ENCODE measurements at regions not wholly inside any gene's neighbourhood (a gene's known extent, or its start where the extent isn't known, plus 50 kb on each side); places are given as distances from the start of the nearest gene placed in this dataset.

- no peak overlapping the region for H3K4me2 ChIP-seq
- TF ChIP-seq CTCF (IDR thresholded peaks at IDR 0.05; ENCODE audit: poor library complexity), result no peak
- TF ChIP-seq EZH2phosphoT487 (IDR thresholded peaks at IDR 0.05; ENCODE audit: low read depth, severe bottlenecking, unreplicated experiment), result no peak
- TF ChIP-seq EZH2 (IDR thresholded peaks at IDR 0.05; ENCODE audit: borderline replicate concordance), result no peak
- H2AFZ ChIP-seq, result no peak overlapping the region
- H3K9me2 ChIP-seq (replicated peaks; ENCODE audit: insufficient read depth), result no peaks in the 10 kb centered on the region
- H3K4me1 ChIP-seq (ENCODE audit: insufficient read depth), result no peaks in the 10 kb centered on the region
- no peaks in the 10 kb centered on the region for H3K79me2 ChIP-seq
- 88% methylated on average over 3 of the region's 3 CpGs for WGBS (ENCODE audit: low lambda C conversion rate, missing lambda C conversion rate)
- H3K27me3 ChIP-seq, result no peaks in the 10 kb centered on the region
- no peaks in the 10 kb centered on the region for H4K20me1 ChIP-seq (ENCODE audit: insufficient read depth, poor library complexity, severe bottlenecking)
- H3K36me3 ChIP-seq (replicated peaks; ENCODE audit: insufficient read depth, low read depth), result no peaks in the 10 kb centered on the region
- H3K4me3 ChIP-seq, result no peak overlapping the region
- H3K27ac ChIP-seq, result no peak overlapping the region
- H3K9me3 ChIP-seq (ENCODE audit: low read depth), result no peaks in the 10 kb centered on the region
- no peak for DNase-seq (ENCODE audit: low spot score)
Measured at GRCh38 chr4:152150214-152150613, 385.7 kb downstream of the FBXW7 start.

- no peaks in the 10 kb centered on the region for H4K20me1 ChIP-seq (ENCODE audit: insufficient read depth, poor library complexity, severe bottlenecking)
- no peak for DNase-seq (ENCODE audit: low spot score)
- no peak overlapping the region for H2AFZ ChIP-seq
- H3K27me3 ChIP-seq, result no peaks in the 10 kb centered on the region
- no peaks in the 10 kb centered on the region for H3K36me3 ChIP-seq (replicated peaks; ENCODE audit: insufficient read depth, low read depth)
- H3K79me2 ChIP-seq, result no peaks in the 10 kb centered on the region
- no peak overlapping the region for H3K4me2 ChIP-seq
- H3K9me3 ChIP-seq (ENCODE audit: low read depth), result no peaks in the 10 kb centered on the region
- no peaks in the 10 kb centered on the region for H3K4me1 ChIP-seq (ENCODE audit: insufficient read depth)
- TF ChIP-seq EZH2phosphoT487 (IDR thresholded peaks at IDR 0.05; ENCODE audit: low read depth, severe bottlenecking, unreplicated experiment), result no peak
- TF ChIP-seq EZH2 (IDR thresholded peaks at IDR 0.05; ENCODE audit: borderline replicate concordance), result no peak
- no peak overlapping the region for H3K27ac ChIP-seq
- H3K9me2 ChIP-seq (replicated peaks; ENCODE audit: insufficient read depth), result no peaks in the 10 kb centered on the region
- H3K4me3 ChIP-seq, result no peak overlapping the region
- whole genome bisulfite sequencing (ENCODE audit: low lambda C conversion rate, missing lambda C conversion rate), result 84% methylated on average over 3 of the region's 3 CpGs
Measured at GRCh38 chr4:152149745-152150144, 386.1 kb downstream of the FBXW7 start.

- Histone ChIP-seq H3K9me2 (replicated peaks; ENCODE audit: insufficient read depth) (no peaks in the 10 kb centered on the region), H4K20me1 (ENCODE audit: insufficient read depth, poor library complexity, severe bottlenecking) (no peaks in the 10 kb centered on the region), H3K9me3 (ENCODE audit: low read depth) (no peaks in the 10 kb centered on the region), H3K27me3 (no peaks in the 10 kb centered on the region), H3K4me1 (ENCODE audit: insufficient read depth) (no peaks in the 10 kb centered on the region), H3K79me2 (no peaks in the 10 kb centered on the region), H3K4me3 (no peak overlapping the region), H3K27ac (no peak overlapping the region), H2AFZ (no peak overlapping the region), H3K4me2 (no peak overlapping the region), H3K36me3 (replicated peaks; ENCODE audit: insufficient read depth, low read depth) (no peaks in the 10 kb centered on the region)
- WGBS (ENCODE audit: low lambda C conversion rate, missing lambda C conversion rate), result 89% methylated on average over 2 of the region's 2 CpGs
- no peak for DNase-seq (ENCODE audit: low spot score)
- TF ChIP-seq EZH2phosphoT487 (IDR thresholded peaks at IDR 0.05; ENCODE audit: low read depth, severe bottlenecking, unreplicated experiment) (no peak), CTCF (IDR thresholded peaks at IDR 0.05; ENCODE audit: poor library complexity) (no peak), EZH2 (IDR thresholded peaks at IDR 0.05; ENCODE audit: borderline replicate concordance) (no peak)
Measured at GRCh38 chr4:152148057-152148456, 387.2 kb upstream of the GATB start.

GRCh38 chr4:152146244-152146643, 385.4 kb upstream of the GATB start:
- Histone ChIP-seq H4K20me1 (ENCODE audit: insufficient read depth, poor library complexity, severe bottlenecking) (no peaks in the 10 kb centered on the region), H3K79me2 (no peaks in the 10 kb centered on the region), H3K9me3 (ENCODE audit: low read depth) (no peaks in the 10 kb centered on the region), H2AFZ (no peak overlapping the region), H3K27ac (no peak overlapping the region), H3K36me3 (replicated peaks; ENCODE audit: insufficient read depth, low read depth) (no peaks in the 10 kb centered on the region), H3K4me3 (no peak overlapping the region), H3K4me2 (no peak overlapping the region), H3K4me1 (ENCODE audit: insufficient read depth) (no peaks in the 10 kb centered on the region), H3K27me3 (no peaks in the 10 kb centered on the region), H3K9me2 (replicated peaks; ENCODE audit: insufficient read depth) (no peaks in the 10 kb centered on the region)
- no peak for DNase-seq (ENCODE audit: low spot score)
- TF ChIP-seq EZH2phosphoT487 (IDR thresholded peaks at IDR 0.05; ENCODE audit: low read depth, severe bottlenecking, unreplicated experiment) (no peak), EZH2 (IDR thresholded peaks at IDR 0.05; ENCODE audit: borderline replicate concordance) (no peak), CTCF (IDR thresholded peaks at IDR 0.05; ENCODE audit: poor library complexity) (no peak)
- WGBS (ENCODE audit: low lambda C conversion rate, missing lambda C conversion rate), result 67% methylated on average over 1 of the region's 1 CpG

Data from hepatocyte (in vitro differentiated cells).